HG03175 (cell line): ENCODE measurements at regions not wholly inside any gene's neighbourhood (a gene's known extent, or its start where the extent isn't known, plus 50 kb on each side); places are given as distances from the start of the nearest gene placed in this dataset.

Experiments
- ATAC-seq: cut with Tn5 transposase; IDR thresholded peaks from one replicate; pipeline ENCODE4 v1.9.1; 2021; ENCODE audit warnings: mild to moderate bottlenecking, moderate library complexity; ENCODE audit not compliant: unreplicated experiment

DNA sequence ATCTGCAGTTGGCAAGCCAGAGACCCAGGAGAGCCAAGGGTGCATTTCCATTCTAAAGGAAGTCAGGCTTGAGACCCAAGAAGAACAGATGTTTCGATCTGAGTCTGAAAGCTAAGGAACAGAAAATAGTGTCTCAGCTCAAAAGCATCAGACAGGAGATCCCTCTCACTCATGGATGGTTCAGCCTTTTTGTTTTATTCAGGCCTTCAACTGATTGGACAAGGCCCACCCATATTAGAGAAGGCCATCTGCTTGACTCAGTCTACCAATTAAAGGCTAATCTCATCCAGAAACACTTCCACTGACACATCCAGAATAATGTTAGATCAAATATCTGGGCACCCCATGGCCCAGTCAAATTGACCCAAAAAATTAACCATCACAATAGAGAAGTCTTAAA is 255.0 kb downstream of the TXNL1 start:
- ATAC-seq = no peak

DNA sequence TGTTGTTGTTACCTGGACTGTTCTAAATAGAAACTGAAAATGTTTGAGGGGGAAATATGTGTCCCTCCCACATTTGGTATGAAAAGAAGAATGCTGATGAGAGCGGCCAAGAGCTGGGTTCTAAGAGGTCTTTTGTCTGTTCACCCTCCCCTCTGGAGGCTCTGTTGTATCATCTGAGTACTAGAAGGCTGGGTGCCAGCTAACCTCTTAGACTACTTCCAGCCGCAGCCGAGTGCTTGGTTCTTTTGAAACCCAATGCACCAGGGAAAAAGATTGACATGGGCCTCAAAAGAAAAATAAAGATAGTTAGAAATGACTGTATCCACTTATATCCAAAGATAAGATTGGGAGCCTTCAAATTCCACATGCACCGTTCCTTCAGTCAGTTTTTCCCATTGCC is 255.9 kb downstream of the TXNL1 start:
- ATAC-seq = no peak

DNA sequence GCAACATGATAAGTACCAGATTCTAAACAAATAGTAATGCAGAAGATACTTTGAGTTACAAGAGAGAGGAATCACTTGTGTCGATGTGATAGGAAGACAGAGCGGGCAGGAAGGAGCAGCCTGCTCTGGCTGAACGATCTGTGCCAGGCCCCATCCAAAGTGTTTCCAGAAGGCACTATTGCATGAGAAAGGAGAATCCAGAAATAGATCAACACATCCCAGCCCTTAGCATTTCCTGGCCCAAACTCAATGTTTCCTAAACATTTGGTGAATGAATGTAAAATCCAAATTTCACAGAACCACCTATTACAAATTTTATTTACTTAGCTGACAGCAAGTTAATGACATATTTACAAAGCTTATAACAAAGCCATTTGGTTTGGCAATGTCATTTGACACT is 257.2 kb downstream of the TXNL1 start:
- no peak for ATAC-seq

DNA sequence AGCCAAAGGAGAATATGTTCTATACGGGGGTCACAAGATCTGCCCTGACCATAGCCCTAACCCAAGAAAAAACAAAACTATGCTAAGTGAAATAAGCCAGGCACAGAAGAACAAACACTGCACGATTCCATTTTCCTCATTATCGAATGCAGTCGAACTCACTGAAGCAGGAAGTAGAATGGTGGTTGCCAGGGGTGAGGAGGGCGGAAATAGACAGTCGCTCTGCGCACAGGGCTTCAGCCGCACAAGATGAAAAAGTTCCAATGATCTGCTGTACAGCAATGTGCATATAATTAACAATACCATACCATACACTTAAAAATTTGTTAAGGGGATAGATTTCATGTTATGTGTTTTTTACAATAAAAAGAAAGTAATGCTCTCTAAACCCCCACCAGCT is 257.7 kb downstream of the TXNL1 start:
- ATAC-seq = no peak

DNA sequence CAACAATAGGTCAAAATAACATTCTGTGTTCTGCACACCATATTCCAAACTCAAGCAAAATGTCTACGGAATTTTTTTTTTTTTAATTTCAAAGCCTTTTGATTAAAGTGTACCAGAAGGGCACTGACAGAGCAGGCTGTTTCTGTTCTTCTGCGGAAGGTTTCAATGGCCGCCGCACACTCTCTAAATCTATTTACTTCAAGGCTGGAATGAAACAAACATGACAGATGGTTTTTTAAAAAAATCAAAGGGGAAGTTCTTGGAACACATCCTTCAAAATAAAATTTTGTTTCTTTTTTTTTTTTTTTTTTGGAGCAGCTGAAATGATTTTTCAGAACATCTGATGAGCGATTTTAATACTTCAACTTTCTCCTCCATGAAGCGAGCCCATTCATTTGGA is 259.1 kb downstream of the TXNL1 start:
- no peak for ATAC-seq

DNA sequence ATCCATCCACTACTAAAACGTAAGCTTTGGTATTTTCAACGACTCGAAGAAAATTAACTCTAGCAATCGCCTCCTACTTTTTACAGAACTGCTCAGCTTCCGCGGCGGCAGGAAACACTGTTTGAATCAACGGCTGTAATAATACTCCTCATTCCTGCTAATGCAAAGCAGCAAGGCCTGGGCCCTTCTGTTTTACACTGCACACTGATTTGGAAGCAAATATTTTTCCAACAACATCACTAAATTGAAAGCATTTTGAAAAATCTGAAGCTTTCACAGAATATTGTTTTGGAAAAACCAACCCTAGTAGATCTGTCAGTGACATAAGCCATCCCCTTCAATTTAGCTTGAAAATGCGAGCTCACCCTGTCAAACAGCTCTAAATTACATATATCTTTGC is 261.2 kb downstream of the TXNL1 start:
- no peak for ATAC-seq

DNA sequence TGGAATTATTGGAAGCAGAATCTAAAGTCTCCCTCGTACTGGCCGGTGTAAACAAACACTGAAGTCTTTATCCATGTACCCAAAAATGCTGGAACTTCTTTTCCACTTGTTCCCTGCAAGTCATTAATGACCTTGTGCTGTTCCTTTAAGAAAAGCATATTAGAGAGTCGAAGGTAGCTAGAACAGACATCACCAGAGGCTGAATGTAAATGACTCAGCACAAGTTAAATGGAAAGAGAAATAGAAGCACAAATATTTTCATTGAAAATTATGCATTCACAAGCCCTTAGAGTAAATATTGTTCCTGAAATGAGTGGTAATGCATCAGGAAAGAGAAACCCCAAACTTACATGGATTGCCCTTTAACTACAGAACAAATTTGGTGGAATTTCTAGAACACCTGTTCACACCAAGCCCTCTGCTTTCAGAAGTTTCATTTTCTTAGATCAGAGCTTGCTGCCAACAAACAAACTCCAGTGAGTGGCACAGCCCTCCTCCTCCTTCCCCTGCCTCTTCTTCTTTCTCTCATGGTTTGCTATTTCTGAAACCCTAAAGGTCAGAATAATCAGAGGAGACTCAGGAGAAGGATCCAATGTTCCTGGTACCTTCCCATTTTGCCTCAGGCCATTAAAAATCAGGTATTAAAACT is 264.3 kb downstream of the TXNL1 start:
- no peak for ATAC-seq

DNA sequence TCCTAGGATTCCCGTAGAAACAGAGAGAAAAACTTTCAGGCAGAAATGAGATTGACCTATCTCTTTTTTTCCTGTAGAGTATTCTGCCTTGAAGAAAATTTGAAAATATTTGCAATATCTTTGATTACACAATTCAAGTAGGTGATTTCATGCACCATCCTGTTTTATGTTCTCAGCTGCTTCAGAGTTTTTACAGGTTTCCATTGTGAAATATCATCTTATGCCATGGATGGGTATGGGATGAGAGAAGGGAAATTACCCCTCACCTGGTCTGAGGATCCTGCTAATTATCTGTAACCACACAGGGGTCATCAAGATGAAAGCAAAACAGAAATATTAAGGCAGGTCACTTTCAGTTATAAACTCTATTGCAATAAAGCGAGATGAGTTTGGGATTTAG is 264.8 kb downstream of the TXNL1 start:
- no peak for ATAC-seq

DNA sequence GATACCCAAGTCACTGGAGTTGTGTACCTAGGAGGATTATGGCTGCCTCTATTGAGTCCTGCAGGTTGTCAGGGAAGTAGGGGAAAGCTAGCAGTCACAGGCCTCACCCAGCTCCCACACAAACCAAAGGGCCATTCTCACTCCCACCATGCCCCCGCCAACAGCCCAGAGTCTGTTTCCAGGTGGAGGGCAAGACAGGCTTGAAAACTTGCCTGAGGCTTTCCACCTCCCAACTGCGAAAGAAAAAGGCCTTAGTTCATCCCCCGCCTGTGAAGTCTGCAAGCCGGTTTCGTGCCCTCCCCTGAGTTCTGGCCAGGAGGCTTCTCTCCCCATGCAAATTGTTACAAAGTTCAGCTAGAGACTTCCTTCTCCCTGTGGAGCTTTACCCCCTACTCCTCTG is 270.3 kb downstream of the TXNL1 start:
- no peak for ATAC-seq

DNA sequence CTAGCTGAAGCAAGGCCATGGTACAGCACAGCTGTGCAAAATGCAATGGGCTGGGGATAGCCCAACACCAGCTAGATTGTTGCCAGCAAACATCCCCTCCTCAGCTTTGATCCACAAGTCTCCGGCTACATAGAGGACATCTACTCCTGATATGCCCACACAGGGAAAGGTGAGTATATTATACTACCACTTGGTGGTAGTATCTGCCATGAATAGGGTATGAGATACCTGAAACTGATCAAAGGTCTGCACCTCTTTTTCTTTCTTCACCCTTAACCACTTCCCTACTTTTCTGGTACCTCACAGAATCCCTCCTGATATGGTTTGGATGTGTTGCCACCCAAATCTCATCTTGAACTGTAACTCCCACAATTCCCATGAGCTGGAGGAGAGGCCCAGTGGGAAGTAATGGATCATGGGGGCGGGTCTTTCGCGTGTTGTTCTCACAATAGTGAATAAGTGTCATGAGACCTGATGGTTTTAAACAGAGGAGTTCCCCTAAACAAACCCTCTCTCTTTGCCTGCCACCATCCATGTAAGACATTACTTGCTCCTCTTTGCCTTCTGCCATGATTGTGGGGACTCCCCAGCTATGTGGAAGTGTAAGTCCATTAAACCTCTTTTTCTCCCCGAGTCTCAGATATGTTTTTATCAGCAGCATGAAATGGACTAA is 279.6 kb downstream of the TXNL1 start:
- no peak for ATAC-seq

DNA sequence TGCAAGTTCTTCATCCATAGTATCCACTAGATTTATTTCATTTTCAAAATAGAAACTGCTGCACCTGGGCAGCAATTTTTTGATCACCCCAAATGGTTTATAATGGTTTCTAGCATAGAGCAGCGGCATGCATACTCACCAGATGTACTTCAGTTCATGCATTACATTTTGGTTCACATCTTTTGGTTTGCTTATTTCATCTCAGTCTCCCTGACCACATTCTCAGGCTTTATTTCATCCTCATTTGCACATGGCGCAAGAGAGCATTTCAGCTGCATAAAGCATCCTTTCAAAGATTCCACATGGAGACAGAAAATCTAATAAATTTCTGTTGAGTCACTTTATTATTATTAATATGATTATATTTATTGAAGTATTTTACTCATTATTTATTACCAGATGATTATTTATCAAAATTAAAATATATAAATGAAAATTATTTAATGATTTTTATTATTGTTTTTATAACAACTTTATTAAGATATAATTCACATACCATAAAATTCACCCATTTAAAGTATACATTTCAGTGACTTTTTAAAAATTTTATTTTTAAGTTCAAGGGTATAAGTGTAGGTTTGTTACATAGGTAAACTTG is 284.6 kb downstream of the TXNL1 start:
- ATAC-seq = no peak

DNA sequence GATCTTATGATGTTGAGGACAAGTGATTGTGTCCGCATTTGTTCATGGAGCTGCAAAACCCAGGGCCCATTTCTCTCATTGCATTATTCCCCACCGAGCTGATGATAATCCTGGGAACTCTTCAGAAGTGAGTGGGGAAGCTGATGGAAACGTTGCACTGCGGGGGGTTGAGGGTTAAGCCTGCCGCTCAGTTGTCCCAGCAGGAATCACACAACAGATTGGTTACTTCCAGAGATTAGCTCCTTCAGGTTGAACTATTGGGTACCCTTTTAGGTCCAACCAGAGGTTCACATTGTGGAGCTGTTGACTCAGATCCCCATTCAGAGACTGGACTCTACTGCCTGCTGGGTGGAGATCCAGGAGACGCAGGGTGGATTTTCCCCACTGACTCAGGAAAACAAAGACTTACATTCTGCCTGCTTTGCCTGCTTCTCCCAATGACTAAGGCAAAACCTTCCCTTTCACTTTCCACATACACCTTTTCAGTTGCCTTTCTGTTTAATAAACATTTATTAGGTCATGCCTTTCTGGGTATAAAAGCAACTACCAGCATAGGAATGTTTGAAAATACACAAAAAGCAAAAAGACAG is 286.4 kb downstream of the TXNL1 start:
- no peak for ATAC-seq

DNA sequence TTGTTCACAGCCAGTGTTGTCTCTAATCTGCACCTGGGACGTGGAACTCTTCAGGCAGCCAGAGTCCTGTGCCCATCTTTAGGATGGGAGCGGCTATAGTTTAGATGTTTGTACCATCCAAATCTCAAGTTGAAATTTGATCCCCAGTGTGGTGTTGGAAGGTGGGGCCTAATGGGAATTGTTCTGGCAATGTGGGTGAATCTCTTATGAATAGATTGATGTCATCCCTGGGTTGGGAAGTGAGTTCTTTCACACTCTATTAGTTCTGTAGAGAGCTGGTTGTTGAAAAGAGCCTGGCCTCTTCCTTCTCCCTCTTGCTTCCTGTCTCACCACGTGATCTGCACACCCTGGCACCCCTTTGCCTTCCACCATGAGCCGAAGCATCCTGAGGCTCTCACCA is 300.9 kb downstream of the TXNL1 start:
- ATAC-seq = no peak

DNA sequence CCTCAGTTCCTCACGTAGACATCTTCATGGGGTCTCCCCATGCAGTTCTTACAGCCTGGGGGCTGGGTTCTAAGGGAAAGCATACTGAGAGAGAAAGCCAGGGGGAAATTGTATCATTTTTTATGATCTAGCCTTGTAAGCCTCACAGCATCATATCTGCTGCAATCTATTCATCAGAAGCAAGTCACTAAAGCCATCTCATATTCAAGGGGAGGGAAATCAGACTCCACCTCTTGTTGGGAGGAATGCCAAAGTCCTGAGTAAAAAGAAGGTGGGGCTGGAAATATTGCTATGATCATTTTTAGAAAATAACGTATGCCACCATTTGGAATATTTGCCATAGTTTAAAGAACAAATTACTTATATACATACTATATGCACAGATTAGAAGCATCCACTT is 304.6 kb downstream of the TXNL1 start:
- no peak for ATAC-seq

DNA sequence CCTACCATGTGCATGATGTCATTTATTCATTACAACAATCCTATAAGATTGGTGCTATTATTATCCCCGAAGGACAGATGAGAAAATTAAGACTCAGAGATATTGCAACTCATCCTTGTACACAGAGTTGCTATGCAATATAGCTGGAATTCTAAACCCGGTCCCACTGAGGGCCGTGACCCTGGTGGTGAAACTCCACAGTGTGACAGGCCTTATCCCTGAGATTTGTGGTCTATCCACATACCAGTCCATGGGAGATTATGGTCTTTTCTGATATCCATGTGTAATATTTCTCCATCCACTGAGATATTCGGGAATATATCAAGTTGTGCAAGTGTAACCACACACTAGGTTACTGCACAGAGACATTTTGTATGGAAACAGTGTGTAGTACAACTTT is 305.2 kb downstream of the TXNL1 start:
- ATAC-seq = no peak

DNA sequence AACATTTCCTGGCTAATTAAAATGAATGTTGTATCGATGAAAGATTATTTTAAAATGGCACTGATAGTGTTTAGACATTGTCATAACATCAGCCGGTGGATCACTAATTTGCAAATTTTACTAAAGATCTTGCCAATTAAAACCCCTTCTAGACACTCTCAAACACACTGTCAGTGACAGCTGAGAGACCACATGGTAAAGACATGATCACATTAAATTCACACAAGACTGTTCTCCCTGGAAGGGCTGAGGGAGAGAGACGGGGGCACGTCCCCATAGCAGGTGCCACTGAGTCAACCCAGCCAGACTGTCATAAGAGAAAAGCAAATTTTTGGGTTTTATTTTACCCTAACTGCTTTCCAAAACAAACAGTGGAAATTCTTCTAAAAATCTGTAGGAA is 306.0 kb downstream of the TXNL1 start:
- ATAC-seq = no peak

DNA sequence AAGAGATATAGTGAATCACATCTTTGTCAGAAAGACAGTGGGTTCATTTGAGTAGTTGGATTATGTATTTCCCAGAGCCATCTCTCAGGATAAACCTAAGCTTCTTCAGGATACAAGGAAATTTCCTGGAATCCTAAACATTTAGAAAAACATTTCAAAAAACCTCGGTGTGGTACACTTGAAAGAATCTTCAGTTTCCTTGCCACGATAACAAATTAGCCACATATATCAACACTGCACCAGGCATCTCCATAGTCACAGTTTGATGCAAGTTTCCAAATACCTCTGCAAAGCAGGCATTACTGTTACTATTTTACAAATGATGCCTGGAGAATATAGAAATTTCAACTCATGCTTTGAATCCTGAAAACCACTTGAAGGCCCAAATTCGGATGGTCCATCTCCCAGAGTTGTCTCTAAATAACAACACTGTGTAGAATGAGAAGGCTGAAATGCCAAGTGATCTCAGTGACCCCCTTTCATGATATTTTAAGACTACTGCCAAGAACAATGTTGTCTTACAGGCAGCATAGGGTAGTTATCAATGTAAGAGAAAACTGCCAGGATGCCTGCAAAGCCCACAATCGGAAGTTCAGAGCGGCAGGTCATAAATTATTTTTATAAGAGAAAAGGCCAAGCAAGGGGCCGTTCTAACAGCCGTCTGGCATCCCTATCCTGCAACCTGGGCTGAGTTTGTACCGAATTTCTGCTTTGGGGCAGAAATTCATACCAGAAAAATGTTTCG is 307.9 kb downstream of the TXNL1 start:
- ATAC-seq = no peak

DNA sequence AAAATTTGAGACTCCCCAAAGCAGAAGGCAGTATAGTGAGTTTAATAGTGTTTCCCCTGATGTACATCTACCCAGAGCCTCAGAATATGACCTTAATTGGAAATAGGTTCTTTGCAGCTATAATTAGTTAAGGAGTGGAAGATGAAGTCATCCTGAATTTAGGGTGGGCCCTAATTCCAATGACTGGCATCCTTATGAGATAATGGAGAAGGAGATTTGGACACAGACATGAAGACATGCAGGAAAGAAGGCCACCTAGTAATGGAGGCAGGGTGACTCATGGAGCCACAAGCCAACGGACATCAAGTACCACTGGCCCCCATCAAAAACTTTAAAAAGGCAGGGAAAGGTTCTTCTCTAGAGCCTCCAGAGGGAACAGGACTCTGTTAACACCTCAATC is 308.9 kb downstream of the TXNL1 start:
- no peak for ATAC-seq

DNA sequence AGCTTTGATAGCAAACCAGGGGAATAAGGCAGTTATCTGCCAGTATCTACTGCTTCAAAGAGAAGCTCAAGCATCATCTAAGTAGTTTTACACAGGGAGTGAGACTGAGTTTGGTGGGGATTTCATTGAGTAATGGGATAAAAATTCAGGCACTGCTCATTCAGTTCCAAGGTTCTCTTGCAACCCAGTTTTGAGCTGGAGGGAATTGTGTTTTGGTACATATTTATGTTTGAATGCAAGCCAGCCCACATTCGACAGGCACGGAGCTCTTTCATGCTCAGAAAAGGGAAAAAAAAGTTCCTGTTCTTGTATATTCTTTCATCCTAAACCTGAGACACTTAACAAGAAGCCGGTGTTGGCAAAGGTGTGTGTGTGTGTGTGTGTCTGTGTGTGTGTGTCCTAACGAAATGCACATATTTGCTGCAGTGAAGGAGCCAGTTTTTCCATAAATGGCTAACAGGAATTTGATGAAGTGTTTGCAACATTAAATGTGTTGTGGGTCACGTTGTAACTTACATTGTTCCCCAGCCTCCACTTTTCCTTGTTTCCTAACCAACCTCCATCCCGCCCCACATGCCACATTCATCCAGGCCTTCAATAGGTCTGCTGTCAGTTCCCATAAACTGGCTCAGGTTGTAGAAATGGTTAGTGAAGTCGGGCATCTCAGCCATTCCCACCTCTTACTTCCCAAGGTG is 311.1 kb downstream of the TXNL1 start:
- ATAC-seq = no peak

DNA sequence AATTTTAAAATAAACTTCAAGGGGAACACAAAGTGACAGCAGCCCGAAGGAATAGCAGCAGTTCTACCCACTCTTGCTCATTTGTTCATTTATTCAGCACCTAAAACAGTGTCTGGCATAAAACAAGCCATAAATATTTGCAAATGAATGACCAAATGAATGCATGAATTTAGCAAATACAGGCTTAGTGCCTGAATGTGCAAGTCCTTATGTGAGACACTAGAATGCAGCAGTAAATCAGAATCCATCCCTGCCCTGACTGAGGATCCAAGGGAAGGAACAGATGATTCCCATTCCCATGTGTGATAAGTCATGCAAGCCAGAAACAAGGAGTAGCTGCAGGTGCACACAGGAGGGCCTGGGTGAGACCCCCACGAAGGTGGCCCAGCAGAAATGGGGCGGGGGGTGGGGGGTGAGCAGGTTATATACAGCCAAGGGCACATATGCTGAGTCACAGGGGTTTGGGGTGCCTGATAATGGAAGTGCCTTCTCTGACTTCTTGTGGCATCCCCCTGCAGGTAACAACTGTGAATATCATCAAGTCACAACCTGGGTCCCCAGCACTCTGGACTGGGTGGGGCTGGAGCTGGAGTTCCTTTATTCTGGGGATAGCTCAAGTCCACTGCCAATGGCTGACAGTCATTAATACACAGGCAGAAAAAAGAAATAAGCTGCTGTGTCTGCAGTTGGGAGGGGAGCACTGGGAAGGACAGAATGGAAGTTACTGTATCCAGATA is 311.9 kb downstream of the TXNL1 start:
- ATAC-seq = no peak
